Testis (tissue), 2 donors: ENCODE measurements at regions not wholly inside any gene's neighbourhood (a gene's known extent, or its start where the extent isn't known, plus 50 kb on each side); places are given as distances from the start of the nearest gene placed in this dataset.

Experiments used
- DNase-seq: peaks from one replicate; pipeline ENCODE4 v3.0.0-alpha.2; 2019
- H3K27ac ChIP-seq, 2 donors: fragments of 200-600 bp; sonication (generic); one replicate each; pipeline ENCODE4 v1.5.1; 2019
- H3K27me3 ChIP-seq: fragments of 200-600 bp; sonication (generic); one replicate; pipeline ENCODE4 v1.5.1; 2019
- H3K36me3 ChIP-seq: fragments of 200-600 bp; sonication (generic); one replicate; pipeline ENCODE4 v1.5.1; 2017; ENCODE audit warnings: low read depth; ENCODE audit errors: missing control alignments
- H3K4me1 ChIP-seq: fragments of 200-600 bp; sonication (generic); one replicate; pipeline ENCODE4 v1.5.1; 2019
- H3K4me3 ChIP-seq, 2 donors: fragments of 200-600 bp; sonication (generic); one replicate each; pipeline ENCODE4 v1.5.1; 2017 to 2019
- H3K9me3 ChIP-seq: fragments of 200-600 bp; sonication (generic); one replicate; pipeline ENCODE4 v1.5.1; 2017
- CTCF ChIP-seq, 3 experiments: fragments of 450-650 bp in 2 of 3; fragments of 200-600 bp in 1 of 3; sonication (generic) in 1 of 3; IDR thresholded peaks; one replicate each; pipeline ENCODE4 v1.5.1; 2016 to 2019; ENCODE audit warnings: antibody characterized with exemption in 3 of 3, mild to moderate bottlenecking in 2 of 3, moderate library complexity in 1 of 3
- POLR2A ChIP-seq: fragments of 450-650 bp; IDR thresholded peaks from one replicate; pipeline ENCODE4 v1.6.1; 2017; ENCODE audit warnings: antibody characterized with exemption, mild to moderate bottlenecking, moderate library complexity
- WGBS, 2 donors: methylation state at CpG; one replicate each; pipeline ENCODE4 v1.1.5; 2018; 5-methylcytosine and 5-hydroxymethylcytosine counted together
- intact Hi-C: fragments of 100-400 bp; cut with DNase I; formaldehyde crosslinking; loops from one replicate; pipeline ENCODE4 v1.15.1; 2023; ENCODE audit warnings: low total_unique reads

GRCh38 chr2:172329774-172330671 lies 97.4 kb upstream of the ITGA6 start:
- no peak for DNase-seq
- Histone ChIP-seq H3K9me3 (no peaks in the 10 kb centered on the region), H3K4me1 (no peaks in the 10 kb centered on the region), H3K4me3 (no peak overlapping the region), H3K27ac (no peak overlapping the region), H3K36me3 (no peaks in the 10 kb centered on the region), H3K27me3 (no peaks in the 10 kb centered on the region)
- TF ChIP-seq POLR2A (no peak), CTCF (IDR thresholded peaks at IDR 0.05) (no peak)
- intact Hi-C loops: no loop called here
- WGBS, 2 donors: 67 to 83% methylated on average over 7 to 14 of the region's 14 CpGs

GRCh38 chr2:172332507-172332906 lies 94.9 kb upstream of the ITGA6 start:
- H3K36me3 ChIP-seq: no peaks in the 10 kb centered on the region
- H3K4me3 ChIP-seq: no peak overlapping the region
- WGBS, 2 donors: 88 to 90% methylated on average over 8 of the region's 8 CpGs
- H3K27ac ChIP-seq: no peak overlapping the region
- DNase-seq: no peak
- TF ChIP-seq POLR2A: no peak
- no peak for TF ChIP-seq CTCF (IDR thresholded peaks at IDR 0.05)
- intact Hi-C loops: no loop called here
- H3K9me3 ChIP-seq: no peaks in the 10 kb centered on the region
- no peaks in the 10 kb centered on the region for H3K4me1 ChIP-seq
- H3K27me3 ChIP-seq: no peaks in the 10 kb centered on the region

- no peaks in the 10 kb centered on the region for H3K4me1 ChIP-seq
- peak; percentile 51 for DNase-seq
- no peaks in the 10 kb centered on the region for H3K27me3 ChIP-seq
- H3K4me3 ChIP-seq: no peak overlapping the region
- WGBS, 2 donors: 49 to 55% methylated on average over 4 to 5 of the region's 5 CpGs
- no peaks in the 10 kb centered on the region for H3K9me3 ChIP-seq
- H3K36me3 ChIP-seq: no peaks in the 10 kb centered on the region
- no peak for TF ChIP-seq POLR2A
- intact Hi-C loops: no loop called here
- H3K27ac ChIP-seq: no peak overlapping the region
These were observed 94.0 kb upstream of the ITGA6 start for GRCh38 chr2:172333235-172333977.

GRCh38 chr2:172333978-172334330 lies 93.4 kb upstream of the ITGA6 start:
- H3K36me3 ChIP-seq: no peaks in the 10 kb centered on the region
- TF ChIP-seq POLR2A (no peak), CTCF (IDR thresholded peaks at IDR 0.05) (no peak)
- intact Hi-C loops: no loop called here
- no peak overlapping the region for H3K4me3 ChIP-seq
- WGBS, 2 donors: 83 to 90% methylated on average over 1 of the region's 1 CpG
- DNase-seq: no peak
- no peaks in the 10 kb centered on the region for H3K27me3 ChIP-seq
- no peak overlapping the region for H3K27ac ChIP-seq
- H3K4me1 ChIP-seq: no peaks in the 10 kb centered on the region
- no peaks in the 10 kb centered on the region for H3K9me3 ChIP-seq

- Histone ChIP-seq H3K27me3 (no peaks in the 10 kb centered on the region), H3K4me1 (peaks cover 5% of the 10 kb centered on the region), H3K9me3 (no peaks in the 10 kb centered on the region), H3K4me3 (no peak overlapping the region), H3K36me3 (no peaks in the 10 kb centered on the region), H3K27ac (no peak overlapping the region)
- no peak for TF ChIP-seq CTCF (IDR thresholded peaks at IDR 0.05)
- no peak for TF ChIP-seq POLR2A
- intact Hi-C loops: no loop called here
- no peak for DNase-seq
- 93 to 100% methylated on average over 2 to 4 of the region's 4 CpGs for WGBS, 2 donors
These were observed 92.4 kb upstream of the ITGA6 start for GRCh38 chr2:172334988-172335387.
